GM13977 (cell line): ENCODE measurements at regions not wholly inside any gene's neighbourhood (a gene's known extent, or its start where the extent isn't known, plus 50 kb on each side); places are given as distances from the start of the nearest gene placed in this dataset.

Source experiments
- DNase-seq: peaks from one replicate; pipeline ENCODE4 v3.0.0; 2012; ENCODE audit warnings: low spot score
- CTCF ChIP-seq: IDR thresholded peaks from 2 replicates; pipeline ENCODE4 v1.5.1; 2012; ENCODE audit warnings: mild to moderate bottlenecking, control low read depth; ENCODE audit not compliant: insufficient read depth; ENCODE audit errors: extremely low read depth, missing control alignments
- in situ Hi-C: fragments of 300-500 bp; cut with MboI; formaldehyde crosslinking; loops from one replicate; pipeline ENCODE4 v1.12.0; 2022; ENCODE audit warnings: low sequenced_read_pairs, low pct_unique_long_range_greater_than_20kb, mixed read lengths, inconsistent platforms; ENCODE audit not compliant: unreplicated experiment

GRCh38 chr13:40211586-40211968 lies 454.9 kb downstream of the FOXO1 start:
- TF ChIP-seq CTCF, result no peak
- in situ Hi-C loops, result no loop called here
- DNase-seq, result no peak

GRCh38 chr13:40213779-40214178 lies 452.7 kb downstream of the FOXO1 start:
- in situ Hi-C loops, result no loop called here
- TF ChIP-seq CTCF, result no peak
- no peak for DNase-seq

- no peak for DNase-seq
- no peak for TF ChIP-seq CTCF
- in situ Hi-C loops, result no loop called here
Measured at GRCh38 chr13:40215311-40215710, 451.1 kb downstream of the FOXO1 start.

- no peak for DNase-seq
- in situ Hi-C loops, result no loop called here
- no peak for TF ChIP-seq CTCF
Measured at GRCh38 chr13:40215747-40216146, 450.7 kb downstream of the FOXO1 start.

GRCh38 chr13:40217675-40218074 lies 448.8 kb downstream of the FOXO1 start:
- no peak for DNase-seq
- TF ChIP-seq CTCF, result no peak
- in situ Hi-C loops, result no loop called here

- no peak for TF ChIP-seq CTCF
- DNase-seq, result no peak
- in situ Hi-C loops, result no loop called here
Measured at GRCh38 chr13:40220299-40220935, 446.0 kb downstream of the FOXO1 start.

GRCh38 chr13:40221131-40221459 lies 445.3 kb downstream of the FOXO1 start:
- no peak for DNase-seq
- no peak for TF ChIP-seq CTCF
- in situ Hi-C loops, result no loop called here
